ENCODE measurements at regions not wholly inside any gene's neighbourhood (a gene's known extent, or its start where the extent isn't known, plus 50 kb on each side); places are given as distances from the start of the nearest gene placed in this dataset.
"Not testable (repeated sequence)": the region's sequence is repeated elsewhere in the genome, so short reads cannot be mapped to it uniquely, and the experiment has no call there.

DNA sequence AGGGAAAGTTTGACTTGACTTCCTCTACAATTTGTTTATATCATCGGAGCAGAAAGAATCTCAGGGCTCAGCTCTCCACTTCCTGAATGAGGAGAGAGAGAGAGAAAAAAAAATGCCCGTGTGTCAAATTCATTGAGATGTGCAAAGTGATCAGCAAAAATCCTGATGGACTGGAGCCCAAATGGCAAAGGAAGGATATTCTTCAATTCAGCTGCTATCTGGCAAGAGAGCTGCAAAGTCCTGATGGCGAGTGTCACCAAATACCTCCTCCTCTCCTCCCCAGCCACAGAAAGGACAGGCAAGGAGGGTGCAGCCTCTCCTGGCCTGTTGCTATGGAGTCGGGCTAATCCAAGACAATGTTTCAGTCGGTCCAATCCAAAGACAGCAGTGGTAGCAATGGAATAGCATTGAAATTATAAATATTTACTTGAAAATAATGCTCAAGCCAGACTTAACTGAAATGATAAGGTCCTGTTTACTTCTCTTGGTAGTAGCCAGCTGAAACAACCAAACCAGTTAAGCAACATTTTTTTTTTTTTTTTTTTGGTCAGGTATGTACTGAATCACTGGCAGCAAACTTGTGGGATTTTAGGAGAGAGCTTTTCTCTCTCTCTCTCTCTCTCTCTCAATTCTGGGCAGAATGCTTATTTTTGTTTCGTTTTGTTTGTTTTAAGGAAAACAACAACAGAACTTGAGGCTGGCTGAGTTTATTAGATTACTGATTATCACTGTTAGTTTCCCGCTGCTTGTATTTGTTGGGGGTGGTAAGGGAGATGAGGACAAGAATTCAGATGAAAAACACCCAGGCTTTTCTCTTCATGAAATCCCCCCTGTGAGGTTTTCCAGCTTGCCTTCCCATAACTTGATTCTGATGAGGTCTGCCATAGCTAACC lies 204.2 kb downstream of the BCAS1 start:
- peaks cover 35 to 73% (median 69%) of the 10 kb centered on the region in 7 donors for H3K4me1 Mint-ChIP-seq
- H3K4me3 Mint-ChIP-seq = peak overlapping the region; percentile 49 to 85 (median 73)
- H3K36me3 ChIP-seq (ENCODE audit: control insufficient read depth in 2 of 3, insufficient read depth in 3 of 3, low read length in 3 of 3) = no peaks in the 10 kb centered on the region
- ATAC-seq = no peak
- H3K27ac ChIP-seq (ENCODE audit: low read depth, low read length) = peak overlapping the region; percentile 73
- peak overlapping the region; percentile 41 for H3K4me3 ChIP-seq (ENCODE audit: low read length)
- POLR2A ChIA-PET = interaction anchor here (0.6 to 2.7 kb wide), 27 partner anchors 9 to 855 kb away, joined by 3 to 15 read pairs (median 4); partner anchors contain the start of gene ZNF217
- intact Hi-C loops (cut with micrococcal nuclease) = loop anchor here (2.0 to 5.0 kb wide), 2 partner anchors 37 to 204 kb away; no protein-coding TSS in a partner anchor
- no peaks in the 10 kb centered on the region for H3K9me3 Mint-ChIP-seq
- CTCF ChIA-PET = interaction anchor here (0.6 to 2.9 kb wide), 10 partner anchors 16 to 288 kb away, joined by 3 to 10 read pairs (median 4); no protein-coding TSS in a partner anchor
- peak in 2 of 9 donors; percentile 30 to 33 for DNase-seq
- H3K4me1 ChIP-seq (ENCODE audit: control insufficient read depth in 2 of 2, insufficient read depth in 2 of 2, low read length in 2 of 2) = peaks cover 38 to 49% of the 10 kb centered on the region in 2 donors
- H3K27me3 ChIP-seq (ENCODE audit: control insufficient read depth in 2 of 2, insufficient read depth in 2 of 2, low read length in 2 of 2) = no peaks in the 10 kb centered on the region
- no peaks in the 10 kb centered on the region for H3K9me3 ChIP-seq (ENCODE audit: control insufficient read depth in 2 of 3, low read length in 3 of 3)
- peak overlapping the region; percentile 86 to 97 (median 92) for H3K27ac Mint-ChIP-seq
- H3K36me3 Mint-ChIP-seq = no peaks in the 10 kb centered on the region
- no peaks in the 10 kb centered on the region for H3K27me3 Mint-ChIP-seq

DNA sequence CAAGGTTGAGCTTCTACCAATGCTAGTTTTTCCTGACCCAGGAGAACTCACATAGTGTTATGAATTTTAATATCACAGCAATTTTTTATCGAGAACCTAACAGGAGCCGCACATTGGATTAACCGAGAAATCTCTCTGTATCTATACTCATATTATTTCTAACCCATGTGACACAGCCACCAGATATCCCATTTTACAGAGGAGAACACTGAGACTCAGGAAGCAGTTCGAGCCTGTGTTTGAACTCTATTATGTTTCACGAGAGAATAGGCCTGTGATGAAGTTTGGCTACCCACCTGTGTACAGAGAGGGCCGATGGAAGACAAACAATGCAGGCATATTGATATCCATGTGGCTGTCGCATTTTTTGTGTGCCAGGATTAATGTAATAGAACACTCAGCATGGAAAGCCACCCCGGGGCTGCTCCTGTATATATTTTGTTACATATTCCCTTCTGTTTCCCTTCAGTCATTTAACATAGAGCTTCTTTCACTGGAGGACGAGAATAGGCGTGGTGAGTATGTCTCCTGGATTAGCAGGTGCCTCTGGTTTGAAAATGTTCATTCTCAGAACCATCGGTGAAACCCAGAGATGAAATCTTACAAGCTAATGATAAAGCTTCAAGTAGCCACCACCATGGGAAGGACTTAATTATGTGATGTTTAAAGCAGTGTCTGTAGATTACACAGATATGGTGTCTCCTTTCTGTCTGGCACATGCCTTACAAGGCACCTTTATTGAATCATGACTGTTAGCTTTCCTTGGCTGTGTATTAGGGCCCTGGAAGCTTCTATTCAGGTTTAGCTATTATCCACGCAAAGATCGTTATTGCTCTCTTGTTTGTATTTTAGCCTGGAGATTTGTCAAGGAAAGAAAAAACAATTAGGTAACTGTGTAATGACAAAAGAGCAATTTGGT lies 205.4 kb downstream of the BCAS1 start:
- Mint-ChIP-seq H3K27ac (peak overlapping the region; percentile 86 to 97 (median 92)), H3K4me1 (peaks cover 31 to 64% (median 63%) of the 10 kb centered on the region in 7 donors), H3K4me3 (peak overlapping the region in 9 of 10 donors; percentile 49 to 85 (median 74))
- intact Hi-C loops (cut with micrococcal nuclease) = loop anchor here in 1 of 2 donors (5.0 kb wide), 1 partner anchor 203 kb away; no protein-coding TSS in a partner anchor
- H3K4me3 ChIP-seq (ENCODE audit: low read length); ATAC-seq; H3K36me3 Mint-ChIP-seq; H3K27me3 ChIP-seq (ENCODE audit: control insufficient read depth in 2 of 2, insufficient read depth in 2 of 2, low read length in 2 of 2); H3K9me3 Mint-ChIP-seq; H3K36me3 ChIP-seq (ENCODE audit: control insufficient read depth in 2 of 3, insufficient read depth in 3 of 3, low read length in 3 of 3); H3K27me3 Mint-ChIP-seq; DNase-seq; H3K9me3 ChIP-seq (ENCODE audit: control insufficient read depth in 2 of 3, low read length in 3 of 3): not testable (repeated sequence)
- Histone ChIP-seq H3K4me1 (ENCODE audit: control insufficient read depth in 2 of 2, insufficient read depth in 2 of 2, low read length in 2 of 2) (peaks cover 29 to 38% of the 10 kb centered on the region in 2 donors), H3K27ac (ENCODE audit: low read depth, low read length) (peak overlapping the region; percentile 73)
- POLR2A ChIA-PET = interaction anchor here (0.6 to 2.7 kb wide), 21 partner anchors 11 to 283 kb away, joined by 3 to 15 read pairs (median 4); partner anchors contain the start of gene ZNF217
- CTCF ChIA-PET = interaction anchor here (0.5 to 1.2 kb wide), 10 partner anchors 15 to 287 kb away, joined by 3 to 5 read pairs (median 4); no protein-coding TSS in a partner anchor

DNA sequence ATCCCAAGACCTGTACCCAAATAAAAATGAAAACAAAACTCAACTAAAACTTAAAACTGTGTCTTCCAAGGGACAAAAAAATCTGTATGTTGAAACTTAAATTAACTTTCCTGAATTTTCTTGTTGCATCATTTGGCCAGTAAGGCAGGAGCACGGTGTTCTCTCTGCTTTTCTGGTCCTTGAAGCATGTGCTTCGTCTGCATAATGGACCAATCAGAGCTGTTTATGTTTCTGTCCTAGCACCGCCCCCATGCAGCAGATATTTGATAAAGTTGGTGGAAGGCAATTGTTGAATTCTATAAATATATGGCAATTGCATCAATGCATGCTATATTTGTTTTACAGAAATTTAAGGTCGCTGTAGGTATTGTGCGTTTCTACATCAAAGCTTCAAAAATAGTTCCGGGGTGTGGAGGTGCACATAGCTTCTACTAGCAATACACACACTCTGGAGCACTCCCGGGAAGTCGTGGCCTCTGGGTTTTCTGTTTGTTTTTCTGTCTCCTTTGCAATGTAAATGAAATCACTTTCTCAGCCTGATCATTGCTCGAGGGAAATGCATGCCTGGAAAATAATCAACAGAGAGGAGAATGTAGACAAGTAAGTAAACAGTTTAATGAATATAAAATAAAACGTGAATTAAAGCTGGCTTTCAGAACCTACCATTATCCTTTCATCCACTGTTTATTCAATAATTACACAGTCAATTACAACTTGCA lies 206.3 kb downstream of the BCAS1 start:
- DNase-seq; H3K36me3 ChIP-seq (ENCODE audit: control insufficient read depth in 2 of 3, insufficient read depth in 3 of 3, low read length in 3 of 3); ATAC-seq; H3K27me3 Mint-ChIP-seq; H3K27me3 ChIP-seq (ENCODE audit: control insufficient read depth in 2 of 2, insufficient read depth in 2 of 2, low read length in 2 of 2); H3K9me3 ChIP-seq (ENCODE audit: control insufficient read depth in 2 of 3, low read length in 3 of 3); H3K36me3 Mint-ChIP-seq; H3K4me3 ChIP-seq (ENCODE audit: low read length); intact Hi-C loops (cut with micrococcal nuclease); H3K9me3 Mint-ChIP-seq: not testable (repeated sequence)
- Histone ChIP-seq H3K4me1 (ENCODE audit: control insufficient read depth in 2 of 2, insufficient read depth in 2 of 2, low read length in 2 of 2) (peaks cover 22 to 30% of the 10 kb centered on the region in 2 donors), H3K27ac (ENCODE audit: low read depth, low read length) (peak overlapping the region; percentile 5)
- peak overlapping the region in 6 of 10 donors; percentile 27 to 55 (median 38) for H3K4me3 Mint-ChIP-seq
- H3K27ac Mint-ChIP-seq = peak overlapping the region in 8 of 9 donors; percentile 52 to 97 (median 88)
- peaks cover 27 to 55% (median 54%) of the 10 kb centered on the region in 7 donors for H3K4me1 Mint-ChIP-seq
- POLR2A ChIA-PET = interaction anchor here (0.6 to 1.7 kb wide), 7 partner anchors 17 to 268 kb away, joined by 3 to 12 read pairs (median 4); no protein-coding TSS in a partner anchor
- CTCF ChIA-PET = interaction anchor here (0.9 to 1.2 kb wide), 2 partner anchors 203 to 286 kb away, joined by 3 to 4 read pairs; no protein-coding TSS in a partner anchor

DNA sequence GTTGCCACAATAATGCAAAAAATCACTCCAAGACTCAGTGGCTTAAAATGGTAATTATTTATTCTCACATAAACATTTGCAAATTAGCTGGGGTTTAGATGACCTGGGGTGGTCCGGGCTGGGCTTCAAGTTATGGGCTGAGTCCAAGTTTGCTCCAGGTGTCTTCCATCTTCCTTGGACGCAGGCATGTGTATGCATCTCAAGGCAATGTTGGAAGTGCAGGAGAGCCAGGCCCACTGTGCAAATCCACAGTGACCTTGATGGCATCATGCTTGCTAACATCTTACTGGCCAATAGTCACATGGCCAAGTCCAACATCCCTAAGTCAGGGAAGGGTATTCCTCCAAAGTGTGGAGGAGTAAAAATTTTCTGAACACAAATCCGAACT lies 206.9 kb downstream of the BCAS1 start:
- H3K27me3 Mint-ChIP-seq = not testable (repeated sequence)

DNA sequence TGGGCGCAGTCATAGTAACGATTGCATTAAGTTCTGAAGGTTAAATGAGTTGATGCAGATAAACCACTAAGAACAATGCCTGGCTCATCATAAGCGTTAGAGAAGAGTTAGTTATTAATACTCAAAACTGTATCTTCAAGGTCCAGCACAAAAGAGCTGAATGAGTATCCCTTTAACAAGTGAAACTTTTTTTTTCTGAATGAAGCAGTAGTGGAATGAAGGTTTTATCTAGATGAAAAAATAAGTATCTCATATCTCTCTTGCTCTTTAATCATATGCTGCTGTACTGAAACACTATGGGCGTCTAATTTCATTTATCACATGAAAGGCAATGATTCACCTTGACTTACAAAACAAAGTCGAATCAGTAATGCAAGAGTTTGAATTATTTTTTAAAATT lies 207.4 kb downstream of the BCAS1 start:
- H3K9me3 Mint-ChIP-seq; H3K9me3 ChIP-seq (ENCODE audit: control insufficient read depth in 2 of 3, low read length in 3 of 3); H3K27ac ChIP-seq (ENCODE audit: low read depth, low read length); H3K36me3 Mint-ChIP-seq; H3K4me3 ChIP-seq (ENCODE audit: low read length); intact Hi-C loops (cut with micrococcal nuclease); H3K36me3 ChIP-seq (ENCODE audit: control insufficient read depth in 2 of 3, insufficient read depth in 3 of 3, low read length in 3 of 3); H3K4me3 Mint-ChIP-seq; ATAC-seq; DNase-seq; H3K27me3 Mint-ChIP-seq; H3K27me3 ChIP-seq (ENCODE audit: control insufficient read depth in 2 of 2, insufficient read depth in 2 of 2, low read length in 2 of 2): not testable (repeated sequence)
- ChIA-PET POLR2A (interaction anchor here (0.6 to 1.6 kb wide), 4 partner anchors 15 to 254 kb away, joined by 3 to 12 read pairs (median 4); no protein-coding TSS in a partner anchor), CTCF (interaction anchor here (0.6 to 0.8 kb wide), 2 partner anchors 23 to 162 kb away, joined by 3 read pairs; no protein-coding TSS in a partner anchor)
- Mint-ChIP-seq H3K27ac (peak overlapping the region in 4 of 9 donors; percentile 2 to 72 (median 30)), H3K4me1 (peaks cover 28 to 56% (median 53%) of the 10 kb centered on the region in 7 donors)
- peaks cover 20 to 29% of the 10 kb centered on the region in 2 donors for H3K4me1 ChIP-seq (ENCODE audit: control insufficient read depth in 2 of 2, insufficient read depth in 2 of 2, low read length in 2 of 2)

More for the DNA sequence above, 206.9 kb downstream of the BCAS1 start:
- H3K4me3 ChIP-seq (ENCODE audit: low read length); DNase-seq; H3K36me3 ChIP-seq (ENCODE audit: control insufficient read depth in 2 of 3, insufficient read depth in 3 of 3, low read length in 3 of 3); ATAC-seq; H3K9me3 ChIP-seq (ENCODE audit: control insufficient read depth in 2 of 3, low read length in 3 of 3); H3K27ac ChIP-seq (ENCODE audit: low read depth, low read length); H3K9me3 Mint-ChIP-seq; H3K27me3 ChIP-seq (ENCODE audit: control insufficient read depth in 2 of 2, insufficient read depth in 2 of 2, low read length in 2 of 2); intact Hi-C loops (cut with micrococcal nuclease); H3K36me3 Mint-ChIP-seq: not testable (repeated sequence)
- peaks cover 22 to 30% of the 10 kb centered on the region in 2 donors for H3K4me1 ChIP-seq (ENCODE audit: control insufficient read depth in 2 of 2, insufficient read depth in 2 of 2, low read length in 2 of 2)
- Mint-ChIP-seq H3K4me1 (peaks cover 27 to 55% (median 53%) of the 10 kb centered on the region in 7 donors), H3K27ac (peak overlapping the region in 5 of 9 donors; percentile 18 to 92 (median 90)), H3K4me3 (peak overlapping the region in 4 of 10 donors; percentile 23 to 49 (median 30))
- ChIA-PET CTCF (interaction anchor here (0.6 to 0.8 kb wide), 2 partner anchors 23 to 163 kb away, joined by 3 read pairs; no protein-coding TSS in a partner anchor), POLR2A (interaction anchor here (0.6 to 1.7 kb wide), 6 partner anchors 16 to 254 kb away, joined by 3 to 12 read pairs (median 4); no protein-coding TSS in a partner anchor)
